Stimulated activated CD8-positive, alpha-beta memory T cell treated with anti-CD3 and anti-CD28 coated beads, Interleukin-7, amount 100 ng/mL, for 24 hours (primary cell): ENCODE measurements at regions not wholly inside any gene's neighbourhood (a gene's known extent, or its start where the extent isn't known, plus 50 kb on each side); places are given as distances from the start of the nearest gene placed in this dataset.
"Not testable (repeated sequence)": the region's sequence is repeated elsewhere in the genome, so short reads cannot be mapped to it uniquely, and the experiment has no call there.

ENCODE experiments used
- DNase-seq: peaks from one replicate; pipeline ENCODE4 v3.0.0-alpha.2; 2020; ENCODE audit warnings: low read depth

DNA sequence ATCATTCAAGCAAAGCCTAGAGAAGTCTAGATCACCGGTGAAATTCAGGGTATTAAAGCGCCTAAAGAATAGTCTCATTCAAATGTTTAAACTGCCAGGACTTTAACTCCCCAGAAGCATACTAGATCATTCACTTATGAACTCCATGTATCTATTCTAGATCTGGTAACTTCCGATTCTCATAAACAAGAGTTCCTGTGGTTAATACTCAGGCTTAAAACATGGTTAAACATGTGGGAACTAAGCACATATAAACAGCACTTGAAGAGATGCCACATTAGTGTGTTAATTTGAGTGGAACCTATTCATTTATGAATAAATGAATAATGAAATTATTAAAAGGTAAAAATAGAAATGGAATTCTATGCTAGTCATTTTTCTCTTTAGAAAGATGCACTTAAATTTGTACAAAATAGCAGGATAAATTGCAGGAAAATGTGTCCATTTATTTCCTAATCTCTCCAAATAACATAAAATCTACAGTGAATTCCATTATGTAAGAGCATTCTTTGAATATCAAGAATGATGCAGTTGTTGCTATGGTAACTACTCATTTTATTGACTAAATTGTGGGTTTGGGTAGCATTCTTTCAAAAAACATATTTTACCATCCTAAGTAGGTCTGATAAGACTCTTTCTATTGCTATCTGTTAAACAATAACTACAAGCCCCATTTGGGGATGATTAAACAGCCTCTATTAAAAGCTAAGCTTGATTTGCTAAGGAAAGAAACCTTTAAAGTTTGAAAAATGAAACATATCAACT is 147.6 kb upstream of the TMEM168 start:
- DNase-seq: no peak

DNA sequence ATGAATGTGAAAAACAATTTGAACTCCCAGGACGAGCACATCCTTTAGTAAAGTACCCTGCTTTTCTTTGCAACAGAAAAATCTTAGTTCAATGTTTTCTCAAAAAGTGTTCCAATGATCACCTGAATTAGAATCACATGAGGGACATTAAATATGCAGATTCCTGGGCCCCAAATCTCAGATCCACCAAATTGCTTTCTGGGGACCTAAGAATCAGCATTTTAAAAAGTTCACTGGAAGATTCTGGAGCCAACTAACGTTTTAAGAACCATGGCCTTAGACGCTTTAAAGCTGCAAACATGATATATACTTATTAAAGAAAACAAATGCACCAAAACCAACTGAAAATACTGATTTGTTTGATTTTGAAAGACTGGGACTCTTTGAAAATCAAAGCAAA is 143.4 kb upstream of the TMEM168 start:
- no peak for DNase-seq

DNA sequence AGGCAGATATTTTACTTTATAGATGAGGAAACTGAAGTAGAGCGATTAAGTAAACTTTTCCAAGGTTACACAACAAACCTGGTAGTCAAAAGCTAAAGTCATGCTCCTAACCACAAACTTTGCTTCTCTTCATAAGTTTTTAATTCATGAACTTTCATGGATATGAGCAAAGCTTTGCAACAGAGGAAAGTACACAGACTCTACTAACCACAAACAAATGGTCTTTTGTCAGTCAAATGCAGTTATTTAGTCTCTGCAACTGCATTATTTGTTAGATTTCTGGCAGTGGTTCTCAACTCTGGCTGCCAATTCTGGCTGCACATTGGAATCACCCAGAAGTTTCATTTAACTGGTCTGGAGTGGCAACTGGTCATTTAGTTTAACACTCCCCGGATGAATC is 140.6 kb upstream of the TMEM168 start:
- DNase-seq: no peak

DNA sequence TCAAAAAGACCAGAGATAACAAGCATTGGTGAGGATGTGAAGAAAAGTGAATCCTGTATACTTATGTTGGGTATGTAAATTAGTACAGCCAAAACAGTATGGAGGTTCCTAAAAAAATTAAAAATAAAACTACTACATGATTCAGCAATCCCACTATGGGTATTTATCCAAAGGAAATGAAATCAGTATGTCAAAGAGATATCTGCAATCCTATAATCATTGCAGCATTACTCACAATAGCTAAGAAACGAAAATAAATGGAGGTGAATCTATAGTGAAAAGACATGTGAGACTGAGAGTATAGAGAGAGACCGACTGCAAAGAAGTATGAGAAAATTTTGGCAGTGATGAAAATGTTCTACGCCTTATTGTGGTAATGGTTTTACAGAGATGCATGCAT is 139.2 kb upstream of the TMEM168 start:
- no peak for DNase-seq

DNA sequence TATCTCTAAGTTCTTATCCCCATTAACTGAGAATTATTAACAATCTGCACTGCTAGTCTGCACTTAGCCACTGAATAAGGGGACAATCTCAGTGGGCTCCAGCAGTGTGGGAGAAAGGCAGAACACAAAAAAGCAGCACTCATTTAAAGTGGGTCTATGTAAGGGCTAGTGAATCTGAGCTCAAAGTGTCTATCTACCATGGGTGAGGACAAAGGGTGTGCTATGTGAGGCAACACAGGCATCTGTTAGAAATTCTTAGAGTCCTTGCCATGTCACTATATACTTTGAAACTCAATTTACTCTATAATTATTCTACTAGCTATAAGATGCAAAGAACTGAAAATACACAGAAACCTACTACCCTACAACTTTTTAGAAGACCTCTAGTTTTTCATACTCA is 135.8 kb upstream of the TMEM168 start:
- DNase-seq: no peak

DNA sequence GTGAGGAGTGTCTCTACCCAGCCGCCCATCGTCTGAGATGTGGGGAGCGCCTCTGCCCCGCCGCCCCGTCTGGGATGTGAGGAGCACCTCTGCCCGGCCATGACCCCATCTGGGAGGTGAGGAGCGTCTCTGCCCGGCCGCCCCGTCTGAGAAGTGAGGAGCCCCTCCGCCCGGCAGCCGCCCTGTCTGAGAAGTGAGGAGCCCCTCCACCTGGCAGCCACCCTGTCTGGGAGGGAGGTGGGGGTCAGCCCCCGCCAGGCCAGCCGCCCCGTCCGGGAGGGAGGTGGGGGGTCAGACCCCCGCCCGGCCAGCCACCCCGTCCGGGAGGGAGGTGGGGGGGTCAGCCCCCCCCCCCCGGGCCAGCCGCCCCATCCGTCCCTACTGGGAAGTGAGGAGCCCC is 132.4 kb upstream of the TMEM168 start:
- not testable (repeated sequence) for DNase-seq

DNA sequence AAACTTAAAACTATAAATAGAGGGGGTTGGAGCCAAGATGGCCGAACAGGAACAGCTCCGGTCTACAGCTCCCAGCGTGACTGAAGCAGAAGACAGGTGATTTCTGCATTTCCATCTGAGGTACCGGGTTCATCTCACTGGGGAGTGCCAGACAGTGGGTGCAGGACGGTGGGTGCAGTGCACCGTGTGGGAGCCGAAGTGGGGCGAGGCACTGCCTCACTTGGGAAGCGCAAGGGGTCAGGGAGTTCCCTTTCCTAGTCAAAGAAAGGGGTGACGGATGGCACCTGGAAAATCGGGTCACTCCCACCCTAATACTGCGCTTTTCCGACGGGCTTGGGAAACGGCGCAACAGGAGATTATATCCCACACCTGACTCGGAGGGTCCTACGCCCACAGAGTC is 126.2 kb upstream of the TMEM168 start:
- DNase-seq: not testable (repeated sequence)

DNA sequence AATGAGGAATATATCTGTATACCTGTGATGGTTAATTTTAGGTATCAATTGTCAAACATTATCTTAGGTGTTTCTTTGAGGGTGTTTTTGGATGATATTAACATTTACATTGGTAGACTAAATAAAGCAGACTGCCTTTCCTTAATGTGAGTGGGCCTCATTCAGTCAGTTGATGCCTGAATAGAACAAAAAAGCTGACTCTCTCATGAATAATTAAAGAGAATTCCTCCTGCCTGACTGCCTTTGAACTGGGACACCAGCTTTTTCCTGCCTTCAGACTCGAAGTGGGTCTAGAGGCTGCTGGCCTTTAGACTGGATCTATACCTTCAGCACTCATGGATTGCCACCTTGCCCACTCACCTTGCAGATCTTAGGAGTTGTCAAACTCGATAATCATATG is 117.9 kb upstream of the TMEM168 start:
- DNase-seq: no peak

DNA sequence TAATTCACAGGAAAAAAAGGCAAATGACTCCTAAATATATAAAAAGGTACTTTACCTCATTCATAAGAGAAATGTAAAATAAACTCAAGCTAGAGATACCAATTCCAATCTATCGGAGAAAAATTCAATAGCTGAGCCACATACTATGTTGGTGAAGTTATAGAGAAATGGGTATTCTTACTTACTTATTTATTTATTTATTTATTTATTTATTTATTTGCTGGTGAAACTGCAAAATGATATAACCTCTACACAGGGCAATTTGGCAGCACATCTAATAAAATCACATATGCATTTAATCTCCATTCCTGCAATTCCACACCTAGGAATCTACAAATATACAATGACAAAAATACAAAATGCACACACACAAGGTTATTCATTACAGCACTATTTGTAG is 117.5 kb upstream of the TMEM168 start:
- no peak for DNase-seq

DNA sequence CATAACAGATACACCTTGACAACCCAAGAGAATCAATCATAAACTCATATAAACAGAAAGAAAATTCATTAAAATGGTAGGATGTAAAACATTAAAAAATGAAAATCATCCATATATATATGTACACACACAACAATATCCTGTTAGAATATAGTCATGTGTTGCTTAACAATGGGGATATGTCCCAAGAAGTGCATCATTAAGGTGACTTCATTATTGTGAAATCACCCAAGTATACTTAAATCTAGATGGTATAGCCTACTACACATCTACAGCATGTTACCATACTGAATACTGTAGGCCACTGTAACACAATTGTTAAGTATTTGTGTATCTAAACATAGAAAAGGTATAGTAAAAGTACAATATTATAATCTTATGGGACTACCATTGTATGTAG is 115.8 kb upstream of the TMEM168 start:
- no peak for DNase-seq

DNA sequence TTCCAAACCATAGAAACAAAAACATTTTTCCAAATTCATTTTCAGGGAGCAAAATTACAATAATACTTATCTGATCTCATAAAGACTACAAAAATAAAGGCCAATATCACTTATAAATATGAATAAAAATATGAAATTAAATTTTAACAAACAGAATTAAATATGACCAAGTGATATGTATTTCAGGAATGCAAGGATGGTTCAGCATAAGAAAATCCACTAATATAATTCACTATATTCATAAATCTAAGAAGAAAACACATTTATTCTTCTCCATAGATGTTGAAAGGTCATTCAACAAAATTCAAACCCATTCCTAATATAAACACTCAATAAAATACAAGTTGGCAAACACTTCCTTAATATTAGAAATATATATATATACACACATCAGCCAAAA is 115.2 kb upstream of the TMEM168 start:
- no peak for DNase-seq

DNA sequence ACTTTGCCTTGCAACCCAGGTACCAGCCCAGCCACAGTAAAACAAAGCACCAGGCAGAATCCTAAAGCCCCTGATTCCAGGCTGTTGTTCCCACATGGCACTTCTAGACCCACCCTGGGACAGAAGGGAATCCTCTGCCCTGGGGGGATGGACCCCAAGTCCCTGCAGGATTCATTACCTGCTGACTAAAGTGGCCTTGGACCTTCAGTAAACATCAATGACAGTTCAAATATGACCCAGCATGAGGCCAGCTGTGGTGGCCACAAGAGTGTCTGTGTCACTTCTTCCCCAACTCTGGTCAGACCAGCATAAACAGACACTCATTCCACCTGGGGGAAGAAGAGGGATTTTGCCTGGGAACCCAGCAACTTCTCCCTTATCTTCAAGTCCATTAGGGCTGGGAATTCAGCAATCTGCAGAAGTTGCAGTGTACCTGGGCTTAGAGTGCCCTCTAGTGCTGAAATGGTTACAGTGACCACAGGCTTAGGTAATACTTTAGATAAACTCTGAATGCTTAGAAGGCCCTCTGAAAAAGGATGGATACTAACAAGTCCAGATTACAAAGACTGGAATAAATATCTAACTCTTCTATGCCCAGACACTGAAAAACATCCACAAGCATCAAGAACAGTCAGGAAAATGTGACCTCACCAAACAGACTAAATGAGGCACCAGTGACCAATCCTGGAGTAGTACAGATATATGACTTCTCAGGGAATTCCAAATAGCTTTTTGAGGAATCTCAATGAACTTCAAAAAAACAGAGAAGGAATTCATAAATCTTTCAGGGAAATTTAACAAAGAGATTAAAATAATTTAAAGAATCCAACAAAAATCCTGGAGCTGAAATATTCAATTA is 108.5 kb upstream of the TMEM168 start:
- DNase-seq: no peak

DNA sequence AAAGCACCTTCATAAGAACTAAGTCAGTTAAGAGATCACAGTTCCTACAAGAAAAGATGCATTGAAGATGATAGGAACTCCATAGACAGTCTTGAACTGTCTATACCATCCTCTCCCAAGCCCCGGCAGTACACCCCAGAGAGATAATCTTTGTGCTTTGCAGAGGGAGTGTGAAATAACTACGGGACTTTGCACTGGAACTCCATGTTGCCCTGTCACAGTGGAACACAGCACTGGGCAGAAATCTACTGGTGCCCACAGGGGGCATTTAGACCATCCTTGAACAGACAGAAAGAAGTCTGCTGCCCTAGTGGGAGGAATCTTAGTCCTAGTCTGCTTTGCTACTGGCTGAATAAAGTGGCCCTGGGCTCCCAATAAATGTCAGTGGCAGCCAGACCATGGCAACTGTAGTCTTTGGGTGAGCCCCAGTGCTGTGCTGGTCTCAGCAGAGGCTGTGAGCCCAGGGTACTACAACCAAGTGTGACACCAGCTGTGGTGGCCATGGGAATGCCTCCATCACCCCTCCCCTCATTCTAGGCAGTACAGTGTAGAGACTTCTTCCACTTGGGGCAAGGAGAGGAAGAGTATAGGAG is 107.7 kb upstream of the TMEM168 start:
- no peak for DNase-seq

DNA sequence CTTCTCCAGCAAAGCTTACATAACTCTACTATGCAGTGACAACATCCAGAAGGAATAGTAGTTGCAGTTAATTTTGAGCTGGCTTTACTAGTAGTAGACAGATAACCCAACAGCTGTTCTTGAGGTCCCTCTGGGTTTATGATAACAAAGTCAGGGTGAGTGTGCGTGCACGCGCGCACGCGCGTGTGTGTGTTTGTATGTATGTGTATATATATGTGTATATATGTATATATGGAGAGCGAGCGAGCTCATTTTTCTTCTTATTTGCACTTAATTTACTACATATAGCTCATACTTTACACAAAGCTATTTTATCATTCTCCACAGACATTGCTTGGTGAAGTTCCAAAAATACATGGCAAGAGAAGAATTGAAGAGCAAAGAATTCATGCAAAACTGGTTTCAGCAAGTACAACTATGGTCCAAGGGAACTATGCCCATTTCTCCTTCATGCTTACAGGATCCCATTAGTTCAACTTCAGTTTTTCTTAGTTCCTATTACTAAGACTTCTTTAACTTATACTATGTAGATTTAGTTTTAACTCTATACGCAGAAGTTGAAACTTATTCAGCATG is 105.9 kb upstream of the TMEM168 start:
- no peak for DNase-seq

DNA sequence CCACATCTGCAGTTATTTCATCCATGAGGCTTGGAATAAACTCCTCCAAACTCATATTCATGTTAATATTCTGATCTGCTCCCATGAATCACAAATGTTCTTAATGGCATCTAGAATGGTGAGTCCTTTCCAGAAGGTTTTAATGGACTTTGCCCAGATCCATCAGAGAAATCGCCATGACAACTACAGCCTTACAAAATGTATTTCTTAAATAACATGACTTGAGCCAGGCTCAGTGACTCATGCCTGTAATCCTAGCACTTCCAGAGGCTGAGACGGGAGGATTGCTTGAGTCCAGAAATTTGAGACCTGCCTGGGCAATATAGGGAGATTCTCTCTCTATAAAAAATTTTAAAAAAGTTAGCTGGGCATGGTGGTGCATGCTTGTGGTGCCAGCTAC is 102.1 kb upstream of the TMEM168 start:
- no peak for DNase-seq

DNA sequence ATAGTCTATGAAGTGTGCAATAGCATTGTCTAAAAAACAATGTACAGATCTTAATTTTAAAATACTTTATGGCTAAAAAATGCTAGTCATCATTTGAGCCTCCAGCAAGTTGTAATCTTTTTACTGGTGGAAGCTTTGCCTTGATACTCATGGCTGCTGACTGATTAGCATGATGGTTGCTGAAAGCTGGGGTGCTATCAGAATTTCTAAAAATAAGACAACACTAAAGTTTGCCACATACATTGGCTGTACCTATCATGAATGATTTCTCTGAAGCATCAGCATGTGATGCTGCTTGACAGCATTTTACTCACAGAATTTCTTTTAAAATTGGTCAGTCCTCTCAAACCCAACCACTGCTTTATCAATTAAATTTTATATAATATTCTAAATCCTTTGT is 101.5 kb upstream of the TMEM168 start:
- no peak for DNase-seq

DNA sequence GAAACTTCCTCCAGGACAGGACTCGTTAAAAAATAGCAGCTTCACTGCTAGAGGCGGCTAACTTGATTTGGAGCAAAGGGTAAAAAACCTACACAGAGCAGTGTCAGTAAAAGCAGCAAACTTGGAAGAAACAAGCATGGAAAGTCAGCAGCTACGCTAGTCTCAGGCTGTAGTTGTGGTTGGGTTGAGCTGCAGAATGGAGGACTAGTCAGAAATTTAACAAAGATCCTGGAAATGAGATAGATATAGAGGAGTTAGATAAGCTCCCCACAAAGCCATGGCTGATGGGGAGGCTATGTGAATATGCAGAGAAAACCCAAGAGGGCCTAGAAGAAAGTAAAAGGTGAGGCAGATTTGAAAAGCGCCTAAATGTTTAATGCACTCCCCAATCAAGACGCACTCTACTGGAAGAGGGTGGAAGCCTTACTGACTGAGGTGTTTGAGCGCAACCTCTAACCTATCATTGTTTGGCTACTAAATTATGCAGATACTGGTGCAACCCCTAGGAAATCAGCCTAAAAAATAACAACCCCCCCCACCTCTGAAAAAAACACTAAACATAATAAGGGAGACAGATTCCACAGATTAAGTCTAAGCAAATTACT is 99.7 kb upstream of the TMEM168 start:
- no peak for DNase-seq

DNA sequence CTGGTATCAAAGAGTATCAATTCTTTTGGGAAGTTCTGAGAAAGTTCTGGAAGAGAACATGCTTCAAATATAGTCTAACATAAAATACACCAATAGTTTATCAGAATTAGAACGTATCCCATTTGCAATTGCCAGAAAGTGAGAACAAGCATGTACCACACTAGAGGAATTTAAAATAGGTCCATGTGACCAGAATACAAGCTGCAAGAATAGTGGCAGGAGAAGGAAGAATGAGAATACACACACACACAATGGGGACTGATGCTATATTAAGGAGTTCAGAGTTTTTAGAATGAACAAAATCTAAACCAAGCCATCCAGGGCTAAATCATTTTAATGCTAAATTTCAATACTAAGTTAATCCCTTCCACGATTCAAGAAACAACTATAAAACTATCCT is 99.1 kb upstream of the TMEM168 start:
- no peak for DNase-seq

DNA sequence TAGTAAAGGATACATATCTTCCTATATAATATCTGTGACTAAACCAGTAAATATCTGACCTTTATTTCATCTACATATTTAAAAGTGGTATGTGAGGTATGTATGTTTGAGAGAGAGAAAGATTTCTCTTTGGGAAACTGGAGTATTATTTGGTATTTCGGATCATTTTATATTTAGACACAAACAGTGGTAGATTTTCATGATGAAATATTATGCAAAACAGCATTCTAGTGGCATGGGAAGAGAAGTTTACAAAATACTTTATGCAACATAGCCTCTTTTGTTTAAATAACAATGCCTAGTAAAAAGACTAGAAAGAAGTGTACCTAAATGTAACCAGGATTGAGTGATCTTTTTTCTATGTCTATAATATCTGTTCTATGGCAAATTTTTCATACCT is 98.6 kb upstream of the TMEM168 start:
- DNase-seq: no peak

DNA sequence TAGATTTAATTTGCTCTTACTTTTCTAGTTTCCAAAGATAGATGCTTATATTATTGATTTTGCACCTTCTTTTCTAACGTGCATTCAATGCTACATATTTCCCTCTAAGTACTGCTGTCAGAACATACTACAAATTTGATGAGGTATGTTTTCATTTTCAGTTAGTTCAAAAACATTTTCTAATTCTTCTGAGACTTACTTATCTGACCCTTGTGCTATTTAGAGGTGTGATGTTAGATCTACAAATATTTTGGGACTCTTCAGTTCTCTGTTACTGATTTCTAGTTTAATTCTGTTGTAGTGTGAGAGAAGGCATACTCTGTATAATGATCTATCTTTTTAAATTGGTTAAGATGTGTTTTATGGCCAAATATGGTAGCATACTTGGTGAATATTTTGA is 97.8 kb upstream of the TMEM168 start:
- no peak for DNase-seq

DNA sequence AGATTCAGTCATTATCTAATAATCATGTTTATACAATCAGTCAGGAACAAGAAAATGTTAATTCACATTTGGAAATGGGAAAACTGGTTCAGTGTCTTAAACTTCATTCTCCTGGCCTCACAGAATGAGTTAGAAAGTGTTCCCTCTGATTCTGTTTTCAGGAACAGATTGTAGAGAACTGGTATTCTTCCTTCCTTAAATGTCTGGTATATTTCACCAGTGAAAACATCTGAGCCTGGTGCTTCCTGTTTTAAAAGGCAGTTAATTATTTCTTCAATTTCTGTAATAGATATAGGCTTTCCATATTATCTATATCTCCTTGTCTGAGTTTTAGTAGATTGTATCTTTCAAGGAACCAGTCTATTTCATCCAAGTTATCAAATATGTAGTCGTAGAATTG is 97.1 kb upstream of the TMEM168 start:
- DNase-seq: no peak

DNA sequence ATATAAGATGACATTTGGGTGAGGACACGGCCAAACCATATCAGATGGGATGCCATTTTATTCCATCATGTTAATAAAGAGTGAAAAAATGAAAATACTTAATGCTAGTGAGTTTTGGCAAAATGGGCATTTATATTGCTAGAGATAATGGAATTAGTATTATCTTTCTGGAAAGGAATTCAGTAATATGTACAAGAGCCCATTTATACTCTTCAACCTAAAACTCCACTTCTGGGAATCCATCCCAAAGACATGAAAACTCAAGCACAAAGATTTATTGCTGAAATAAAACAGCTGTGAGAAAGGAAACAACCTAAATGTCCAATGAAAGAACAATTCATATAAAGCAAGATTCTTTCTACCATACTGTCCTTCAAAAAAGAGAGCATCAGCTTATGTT is 96.0 kb upstream of the TMEM168 start:
- DNase-seq: no peak
